GM18873 (cell line): ENCODE measurements at regions not wholly inside any gene's neighbourhood (a gene's known extent, or its start where the extent isn't known, plus 50 kb on each side); places are given as distances from the start of the nearest gene placed in this dataset.
"Not testable (repeated sequence)": the region's sequence is repeated elsewhere in the genome, so short reads cannot be mapped to it uniquely, and the experiment has no call there.

Source experiments
- ATAC-seq: cut with Tn5 transposase; IDR thresholded peaks from one replicate; pipeline ENCODE4 v1.9.1; 2021; ENCODE audit warnings: mild to moderate bottlenecking, moderate library complexity, moderate number of reproducible peaks; ENCODE audit not compliant: unreplicated experiment, low FRiP score

GRCh38 chr2:12014088-12014960, 267.9 kb downstream of the LPIN1 start:
- no peak for ATAC-seq

GRCh38 chr2:12017499-12018157, 271.2 kb downstream of the LPIN1 start:
- no peak for ATAC-seq

- ATAC-seq, result not testable (repeated sequence)
Observed at GRCh38 chr2:12018726-12019125, 272.3 kb downstream of the LPIN1 start.

GRCh38 chr2:12020833-12021469, 274.5 kb downstream of the LPIN1 start:
- ATAC-seq, result no peak

- not testable (repeated sequence) for ATAC-seq
Observed at GRCh38 chr2:12024197-12024907, 277.9 kb downstream of the LPIN1 start.

- no peak for ATAC-seq
Observed at GRCh38 chr2:12027136-12027535, 280.7 kb downstream of the LPIN1 start.

- no peak for ATAC-seq
Observed at GRCh38 chr2:12031866-12032265, 285.4 kb downstream of the LPIN1 start.

- ATAC-seq, result peak; percentile 80
Observed at GRCh38 chr2:12032398-12032797, 286.0 kb downstream of the LPIN1 start.

- ATAC-seq, result no peak
Observed at GRCh38 chr2:12032975-12033374, 286.5 kb downstream of the LPIN1 start.

GRCh38 chr2:12033494-12033893, 287.1 kb downstream of the LPIN1 start:
- ATAC-seq, result no peak

GRCh38 chr2:12034382-12034781, 287.9 kb downstream of the LPIN1 start:
- ATAC-seq, result no peak

GRCh38 chr2:12035029-12035720, 288.7 kb downstream of the LPIN1 start:
- ATAC-seq, result no peak

GRCh38 chr2:12035956-12036639, 289.7 kb downstream of the LPIN1 start:
- ATAC-seq, result no peak

GRCh38 chr2:12036640-12036983, 290.2 kb downstream of the LPIN1 start:
- ATAC-seq, result no peak

GRCh38 chr2:12037301-12037700, 290.9 kb downstream of the LPIN1 start:
- no peak for ATAC-seq

- no peak for ATAC-seq
Observed at GRCh38 chr2:12041236-12041635, 294.8 kb downstream of the LPIN1 start.

GRCh38 chr2:12043131-12043530, 296.7 kb downstream of the LPIN1 start:
- ATAC-seq, result no peak

- ATAC-seq, result peak; percentile 49
Observed at GRCh38 chr2:12044857-12045256, 298.4 kb downstream of the LPIN1 start.

- ATAC-seq, result peak; percentile 54
Observed at GRCh38 chr2:12045864-12046291, 299.4 kb downstream of the LPIN1 start.

GRCh38 chr2:12046641-12047040, 300.2 kb downstream of the LPIN1 start:
- no peak for ATAC-seq
